Frontal cortex (tissue), 3 donors: ENCODE measurements at regions not wholly inside any gene's neighbourhood (a gene's known extent, or its start where the extent isn't known, plus 50 kb on each side); places are given as distances from the start of the nearest gene placed in this dataset.
"Not testable (repeated sequence)": the region's sequence is repeated elsewhere in the genome, so short reads cannot be mapped to it uniquely, and the experiment has no call there.

Source experiments
- DNase-seq, 2 donors: peaks; one replicate each; pipeline ENCODE4 v3.0.0; 2012; ENCODE audit warnings: low spot score in 2 of 2
- FAIRE-seq: peaks from 2 replicates; lab custom pipeline; 2012; peaks lifted over from hg19 to GRCh38; lab: Jason Lieb, UNC
- donor health status: control.
- donor health status: control.
- donor health status: control.

- FAIRE-seq (no peak), DNase-seq (no peak)
Observed at GRCh38 chrX:11836284-11836683, 78.2 kb downstream of the MSL3 start.

GRCh38 chrX:11837437-11837836, 79.4 kb downstream of the MSL3 start:
- no peak for DNase-seq
- FAIRE-seq = no peak

GRCh38 chrX:11864171-11864570, 106.1 kb downstream of the MSL3 start:
- FAIRE-seq (no peak), DNase-seq (no peak)

GRCh38 chrX:11867610-11868345, 109.7 kb downstream of the MSL3 start:
- FAIRE-seq (no peak), DNase-seq (no peak)

- DNase-seq (no peak), FAIRE-seq (no peak)
Observed at GRCh38 chrX:11870789-11871188, 112.8 kb downstream of the MSL3 start.

- DNase-seq (no peak), FAIRE-seq (no peak)
Observed at GRCh38 chrX:11881485-11882170, 123.6 kb downstream of the MSL3 start.

GRCh38 chrX:11886745-11887144, 128.7 kb downstream of the MSL3 start:
- DNase-seq (no peak), FAIRE-seq (no peak)

GRCh38 chrX:11887175-11887574, 129.1 kb downstream of the MSL3 start:
- FAIRE-seq = no peak
- DNase-seq = no peak

GRCh38 chrX:11888421-11888820, 130.4 kb downstream of the MSL3 start:
- DNase-seq (no peak), FAIRE-seq (no peak)

- no peak for FAIRE-seq
- DNase-seq = no peak
Observed at GRCh38 chrX:11889791-11890190, 131.8 kb downstream of the MSL3 start.

- no peak for FAIRE-seq
- peak in 1 of 2 donors; percentile 0 for DNase-seq
Observed at GRCh38 chrX:11890836-11891514, 132.9 kb downstream of the MSL3 start.

- DNase-seq = no peak
- no peak for FAIRE-seq
Observed at GRCh38 chrX:11893933-11894710, 136.1 kb downstream of the MSL3 start.

- DNase-seq (no peak), FAIRE-seq (no peak)
Observed at GRCh38 chrX:11899091-11899490, 141.1 kb downstream of the MSL3 start.

GRCh38 chrX:11905933-11906332, 147.9 kb downstream of the MSL3 start:
- FAIRE-seq, DNase-seq: not testable (repeated sequence)

GRCh38 chrX:11908371-11908770, 150.3 kb downstream of the MSL3 start:
- DNase-seq (no peak), FAIRE-seq (no peak)

GRCh38 chrX:11913001-11913400, 155.0 kb downstream of the MSL3 start:
- DNase-seq = no peak
- FAIRE-seq = no peak

GRCh38 chrX:11929476-11929875, 171.4 kb downstream of the MSL3 start:
- no peak for DNase-seq
- no peak for FAIRE-seq

- DNase-seq (no peak), FAIRE-seq (no peak)
Observed at GRCh38 chrX:11932423-11932822, 174.4 kb downstream of the MSL3 start.

- FAIRE-seq = no peak
- DNase-seq = no peak
Observed at GRCh38 chrX:11934089-11934488, 176.1 kb downstream of the MSL3 start.

- FAIRE-seq (no peak), DNase-seq (peak in 1 of 2 donors; percentile 7)
Observed at GRCh38 chrX:11941571-11941970, 183.5 kb downstream of the MSL3 start.
